Progenitor cell of endocrine pancreas (in vitro differentiated cells): ENCODE measurements at regions not wholly inside any gene's neighbourhood (a gene's known extent, or its start where the extent isn't known, plus 50 kb on each side); places are given as distances from the start of the nearest gene placed in this dataset.

Experiments used
- DNase-seq: peaks from one replicate; pipeline ENCODE4 v3.0.0; 2021; ENCODE audit warnings: low spot score; ENCODE audit not compliant: unreplicated experiment
- H3K27ac Mint-ChIP-seq: 2 replicates; pipeline ENCODE4 v1.8.0; 2021; ENCODE audit warnings: mild to moderate bottlenecking, moderate library complexity, mixed read lengths
- H3K27me3 Mint-ChIP-seq: 2 replicates; pipeline ENCODE4 v1.8.0; 2021; ENCODE audit warnings: mixed read lengths
- H3K36me3 Mint-ChIP-seq: 2 replicates; pipeline ENCODE4 v1.8.0; 2022; ENCODE audit warnings: mixed read lengths; ENCODE audit not compliant: insufficient read depth
- H3K4me1 Mint-ChIP-seq: 2 replicates; pipeline ENCODE4 v1.8.0; 2021; ENCODE audit warnings: low read depth, mixed read lengths
- H3K4me3 Mint-ChIP-seq: 2 replicates; pipeline ENCODE4 v1.8.0; 2021; ENCODE audit warnings: low read depth, mild to moderate bottlenecking, moderate library complexity, mixed read lengths
- H3K9me3 Mint-ChIP-seq: 2 replicates; pipeline ENCODE4 v1.8.0; 2021; ENCODE audit warnings: low read depth, mixed read lengths
- TF ChIP-seq, protein P1 (sequence below): fragments of 200-600 bp; sonication (generic); IDR thresholded peaks from one replicate; pipeline ENCODE4 v1.5.0; 2021; ENCODE audit warnings: antibody characterized with exemption, mild to moderate bottlenecking; ENCODE audit not compliant: unreplicated experiment

DNA sequence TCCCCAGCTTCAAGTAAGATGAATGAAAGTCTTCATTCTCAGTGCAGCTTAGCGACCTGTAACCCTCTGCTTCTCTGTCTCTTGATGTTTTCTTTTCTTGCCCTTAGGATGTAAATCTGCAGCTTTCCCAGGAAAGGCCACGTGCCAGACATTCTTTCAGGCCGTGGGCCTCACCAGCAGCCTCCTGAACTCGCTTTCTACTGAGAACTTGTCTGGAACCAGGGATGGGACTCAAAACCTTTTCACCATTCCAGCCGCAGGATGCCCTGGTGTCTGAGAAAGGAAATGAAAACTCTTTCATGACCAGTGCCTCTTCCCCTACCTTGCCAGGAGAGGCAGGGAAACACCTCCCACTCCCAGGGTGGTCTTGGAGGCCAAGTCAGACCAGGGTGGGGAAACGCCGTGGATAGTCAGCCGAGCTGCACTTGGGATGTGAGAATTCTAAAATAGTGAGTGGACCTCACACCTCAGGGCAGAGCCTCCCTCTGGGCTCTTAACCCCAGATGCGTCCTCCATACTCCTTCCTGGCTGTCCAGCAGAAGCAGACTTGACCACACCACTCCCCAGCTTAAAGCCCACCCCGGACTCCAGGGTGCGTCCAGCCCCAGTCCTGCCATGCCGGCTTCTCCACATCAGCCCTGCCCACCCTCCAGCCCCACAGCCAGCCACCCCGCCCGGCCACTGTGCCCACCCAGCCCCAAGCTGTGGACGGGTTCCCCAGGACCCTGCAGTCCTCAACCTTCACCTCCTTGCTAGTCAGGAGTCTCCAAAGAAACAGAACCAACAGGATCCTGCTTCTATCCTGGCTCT, 115.5 kb downstream of the TWIST2 start:
- Mint-ChIP-seq H3K27ac (peak overlapping the region; percentile 69), H3K4me1 (no peaks in the 10 kb centered on the region), H3K36me3 (no peaks in the 10 kb centered on the region), H3K4me3 (no peak overlapping the region), H3K27me3 (peaks cover 20% of the 10 kb centered on the region), H3K9me3 (peaks cover 9% of the 10 kb centered on the region)
- DNase-seq, result no peak
- TF ChIP-seq, protein P1, sequence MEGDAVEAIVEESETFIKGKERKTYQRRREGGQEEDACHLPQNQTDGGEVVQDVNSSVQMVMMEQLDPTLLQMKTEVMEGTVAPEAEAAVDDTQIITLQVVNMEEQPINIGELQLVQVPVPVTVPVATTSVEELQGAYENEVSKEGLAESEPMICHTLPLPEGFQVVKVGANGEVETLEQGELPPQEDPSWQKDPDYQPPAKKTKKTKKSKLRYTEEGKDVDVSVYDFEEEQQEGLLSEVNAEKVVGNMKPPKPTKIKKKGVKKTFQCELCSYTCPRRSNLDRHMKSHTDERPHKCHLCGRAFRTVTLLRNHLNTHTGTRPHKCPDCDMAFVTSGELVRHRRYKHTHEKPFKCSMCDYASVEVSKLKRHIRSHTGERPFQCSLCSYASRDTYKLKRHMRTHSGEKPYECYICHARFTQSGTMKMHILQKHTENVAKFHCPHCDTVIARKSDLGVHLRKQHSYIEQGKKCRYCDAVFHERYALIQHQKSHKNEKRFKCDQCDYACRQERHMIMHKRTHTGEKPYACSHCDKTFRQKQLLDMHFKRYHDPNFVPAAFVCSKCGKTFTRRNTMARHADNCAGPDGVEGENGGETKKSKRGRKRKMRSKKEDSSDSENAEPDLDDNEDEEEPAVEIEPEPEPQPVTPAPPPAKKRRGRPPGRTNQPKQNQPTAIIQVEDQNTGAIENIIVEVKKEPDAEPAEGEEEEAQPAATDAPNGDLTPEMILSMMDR, result no peak

DNA sequence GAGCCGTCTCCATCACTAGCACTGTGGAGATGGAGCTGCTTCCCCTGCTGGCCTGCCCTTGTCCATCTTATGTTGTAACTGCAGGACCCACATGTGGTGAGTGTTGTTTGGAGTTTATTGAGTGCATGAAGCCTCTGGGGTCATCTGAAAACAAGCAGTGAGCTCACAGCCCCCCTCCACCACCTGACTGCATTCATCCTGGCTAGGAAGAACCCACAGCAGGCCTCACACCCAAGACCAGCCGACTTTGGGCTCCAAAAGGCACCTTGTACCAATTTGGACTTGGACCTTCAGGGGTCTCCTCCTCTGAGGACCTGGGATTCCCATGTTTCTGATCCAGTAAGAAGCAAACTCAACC, 116.1 kb downstream of the TWIST2 start:
- Mint-ChIP-seq H3K4me3 (no peak overlapping the region), H3K27ac (no peak overlapping the region), H3K36me3 (no peaks in the 10 kb centered on the region), H3K9me3 (peaks cover 9% of the 10 kb centered on the region), H3K27me3 (peaks cover 20% of the 10 kb centered on the region), H3K4me1 (no peaks in the 10 kb centered on the region)
- TF ChIP-seq, protein P1, result no peak
- DNase-seq, result no peak

DNA sequence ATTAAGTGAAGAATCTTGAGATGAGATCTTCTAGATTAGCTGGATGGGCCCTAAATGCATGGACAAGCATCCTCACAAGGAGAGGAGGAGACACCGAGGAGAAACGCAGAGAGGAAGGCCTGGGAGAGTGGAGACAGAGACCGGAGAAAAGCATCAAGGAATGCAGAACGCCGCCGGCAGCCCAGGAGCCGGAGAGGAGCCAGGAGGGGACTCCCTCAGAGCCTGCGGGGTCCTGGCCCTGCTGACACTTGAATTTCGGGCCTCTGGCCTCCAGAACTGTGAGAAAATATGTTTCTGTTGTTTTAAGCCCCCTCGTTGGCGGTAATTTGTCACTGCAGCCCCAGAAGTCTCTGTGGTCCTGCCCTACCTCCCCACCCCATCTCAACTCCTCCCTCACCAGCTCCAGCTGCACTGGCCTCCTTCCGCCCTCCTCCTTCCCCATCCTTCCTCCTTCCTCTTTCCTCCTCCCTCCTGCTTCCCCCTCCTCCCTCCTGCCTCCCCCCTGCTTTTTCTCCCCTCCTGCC, 116.7 kb downstream of the TWIST2 start:
- H3K9me3 Mint-ChIP-seq, result peaks cover 4% of the 10 kb centered on the region

DNA sequence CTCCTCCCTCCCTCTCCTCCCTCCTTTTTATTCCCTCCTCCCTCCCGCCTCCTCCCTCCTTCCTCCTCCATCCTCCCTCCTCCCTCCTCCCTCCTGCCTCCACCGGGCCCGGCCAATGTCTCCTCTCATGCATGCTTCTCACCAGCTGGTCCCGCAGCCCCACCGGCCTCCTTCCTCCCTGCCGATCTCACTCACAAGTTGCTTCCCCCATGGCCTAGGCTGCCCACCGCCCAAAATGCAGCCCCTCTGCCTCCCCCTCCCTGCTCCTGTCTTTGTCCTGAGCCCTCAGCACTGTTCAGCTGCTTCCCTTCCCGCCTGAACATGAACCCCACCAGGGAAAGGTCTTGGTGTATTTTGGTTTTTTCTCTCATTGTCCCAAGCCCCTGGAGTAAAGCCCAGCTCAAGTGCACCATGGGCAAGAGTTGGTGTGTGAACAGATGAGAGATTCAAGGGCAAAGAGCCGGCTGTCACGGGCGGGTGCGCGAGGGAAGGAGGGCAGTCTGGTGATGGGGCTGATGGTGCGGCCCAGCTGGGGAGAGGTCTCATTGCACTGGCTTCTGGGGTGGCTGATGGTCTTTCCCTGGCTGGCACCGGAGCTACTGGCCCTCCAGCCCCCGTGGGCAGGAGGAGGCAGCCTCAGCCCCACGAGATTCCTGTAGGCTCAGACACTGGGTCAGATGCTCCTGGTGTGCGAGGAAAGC, 117.6 kb downstream of the TWIST2 start:
- Mint-ChIP-seq H3K27me3 (peaks cover 28% of the 10 kb centered on the region), H3K4me3 (no peak overlapping the region), H3K9me3 (peaks cover 4% of the 10 kb centered on the region), H3K4me1 (peaks cover 2% of the 10 kb centered on the region), H3K36me3 (no peaks in the 10 kb centered on the region), H3K27ac (no peak overlapping the region)
- TF ChIP-seq, protein P1, result no peak
- DNase-seq, result no peak

More for the DNA sequence above, 116.7 kb downstream of the TWIST2 start:
- no peaks in the 10 kb centered on the region for H3K36me3 Mint-ChIP-seq
- TF ChIP-seq, protein P1, result no peak
- H3K27ac Mint-ChIP-seq, result no peak overlapping the region
- H3K27me3 Mint-ChIP-seq, result peaks cover 25% of the 10 kb centered on the region
- no peak overlapping the region for H3K4me3 Mint-ChIP-seq
- DNase-seq, result no peak
- H3K4me1 Mint-ChIP-seq, result no peaks in the 10 kb centered on the region

DNA sequence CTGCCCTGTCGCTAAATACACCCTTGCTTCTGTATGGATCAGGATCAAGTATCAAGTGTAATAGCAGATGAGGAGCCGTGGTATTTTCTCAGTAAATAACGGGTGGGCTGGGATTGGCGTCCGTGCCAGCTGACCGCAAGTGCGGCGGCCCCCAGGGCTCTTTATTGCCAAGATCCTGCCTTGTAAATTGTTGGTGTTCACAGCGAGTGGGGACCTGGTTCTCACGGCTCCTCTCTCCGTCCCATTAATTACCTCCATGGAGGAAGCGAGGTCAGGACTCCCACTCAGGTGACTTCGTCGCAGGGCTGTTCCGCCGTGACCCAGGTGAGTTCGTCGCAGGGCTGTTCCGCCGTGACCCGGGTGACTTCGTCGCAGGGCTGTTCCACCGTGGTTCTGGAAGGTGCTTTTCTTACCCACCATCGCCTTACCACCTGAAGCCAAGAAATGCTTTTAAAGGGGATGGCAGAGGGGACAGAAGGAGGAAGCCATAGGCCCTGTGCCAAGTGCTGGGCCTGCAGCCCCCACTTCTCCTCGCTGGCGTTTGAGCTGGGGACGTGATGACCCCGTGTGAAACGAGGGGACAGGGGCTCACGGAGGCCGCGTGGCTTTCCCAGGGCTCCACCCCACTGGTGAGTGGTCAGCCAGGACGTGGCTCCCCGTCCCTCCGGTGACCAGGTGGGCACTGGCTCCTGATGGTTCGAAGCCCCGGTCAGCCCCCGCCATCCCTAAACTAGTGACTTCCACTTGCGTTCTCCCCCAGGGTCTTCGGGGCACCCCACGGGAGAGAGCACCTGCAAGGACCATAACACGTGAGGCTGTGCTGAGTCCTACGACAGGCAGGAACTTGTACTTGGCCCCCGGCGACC, 118.4 kb downstream of the TWIST2 start:
- no peaks in the 10 kb centered on the region for H3K36me3 Mint-ChIP-seq
- peaks cover 3% of the 10 kb centered on the region for H3K9me3 Mint-ChIP-seq

More for the DNA sequence above, 118.4 kb downstream of the TWIST2 start:
- no peak for DNase-seq
- Mint-ChIP-seq H3K27me3 (peaks cover 28% of the 10 kb centered on the region), H3K27ac (no peak overlapping the region), H3K4me1 (peaks cover 2% of the 10 kb centered on the region), H3K4me3 (no peak overlapping the region)
- TF ChIP-seq, protein P1, result no peak
